ENCODE measurements at regions not wholly inside any gene's neighbourhood (a gene's known extent, or its start where the extent isn't known, plus 50 kb on each side); places are given as distances from the start of the nearest gene placed in this dataset.

DNA sequence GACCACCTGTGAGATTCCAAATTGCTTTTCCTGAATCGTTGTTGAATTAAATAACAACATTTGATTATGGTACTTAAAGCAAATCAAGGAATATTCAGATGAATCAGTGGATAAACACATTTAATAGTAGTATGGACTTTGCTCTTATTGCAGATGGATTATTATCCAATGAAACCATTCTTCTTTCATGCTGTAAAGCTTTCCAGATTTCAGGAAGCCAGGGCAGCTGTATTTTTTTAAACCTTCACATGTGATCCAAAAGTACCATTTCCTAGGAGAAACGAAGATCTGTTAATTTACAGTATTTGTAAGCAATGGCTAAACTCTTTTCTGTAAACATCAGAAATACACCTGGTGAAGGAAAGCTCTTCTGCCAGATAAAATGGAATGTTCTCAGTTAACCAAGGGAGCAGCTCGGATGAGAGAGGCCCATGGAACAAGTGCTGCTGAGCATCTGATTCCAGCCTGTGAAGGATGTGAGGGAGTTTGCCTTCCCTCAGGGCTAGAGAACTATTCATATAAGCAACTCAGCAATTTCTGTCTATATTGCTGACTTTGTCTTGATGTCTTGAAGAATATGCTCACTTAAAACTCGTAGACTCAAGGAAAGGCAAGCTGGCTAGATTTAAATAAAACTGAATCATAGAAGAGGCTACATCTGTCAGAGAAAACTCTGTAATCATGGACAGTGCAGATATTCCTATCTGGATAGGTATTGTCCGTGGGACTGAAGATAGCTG lies 94.4 kb upstream of the LIMCH1 start:
- Histone ChIP-seq H3K9me3 (ENCODE audit: control insufficient read depth in 2 of 3, insufficient read depth in 1 of 3, low read length in 3 of 3) (no peaks in the 10 kb centered on the region), H3K4me3 (ENCODE audit: low read length in 3 of 3) (no peak overlapping the region), H3K9ac (ENCODE audit: low read length in 3 of 3) (no peak overlapping the region), H3K4me1 (ENCODE audit: control insufficient read depth in 2 of 3, insufficient read depth in 2 of 3, low read depth in 1 of 3, low read length in 3 of 3) (peaks cover 0 to 14% (median 9%) of the 10 kb centered on the region in 3 donors), H3K27me3 (ENCODE audit: control insufficient read depth, insufficient read depth, low read length) (no peaks in the 10 kb centered on the region), H3K27ac (ENCODE audit: low read depth in 2 of 2, low read length in 2 of 2) (no peak overlapping the region), H3K36me3 (ENCODE audit: control insufficient read depth in 2 of 3, insufficient read depth in 3 of 3, low read length in 3 of 3) (no peaks in the 10 kb centered on the region)
- intact Hi-C loops (cut with DNase I): no loop called here
- FAIRE-seq (no peak), DNase-seq (no peak)
- TF ChIP-seq, protein P1, sequence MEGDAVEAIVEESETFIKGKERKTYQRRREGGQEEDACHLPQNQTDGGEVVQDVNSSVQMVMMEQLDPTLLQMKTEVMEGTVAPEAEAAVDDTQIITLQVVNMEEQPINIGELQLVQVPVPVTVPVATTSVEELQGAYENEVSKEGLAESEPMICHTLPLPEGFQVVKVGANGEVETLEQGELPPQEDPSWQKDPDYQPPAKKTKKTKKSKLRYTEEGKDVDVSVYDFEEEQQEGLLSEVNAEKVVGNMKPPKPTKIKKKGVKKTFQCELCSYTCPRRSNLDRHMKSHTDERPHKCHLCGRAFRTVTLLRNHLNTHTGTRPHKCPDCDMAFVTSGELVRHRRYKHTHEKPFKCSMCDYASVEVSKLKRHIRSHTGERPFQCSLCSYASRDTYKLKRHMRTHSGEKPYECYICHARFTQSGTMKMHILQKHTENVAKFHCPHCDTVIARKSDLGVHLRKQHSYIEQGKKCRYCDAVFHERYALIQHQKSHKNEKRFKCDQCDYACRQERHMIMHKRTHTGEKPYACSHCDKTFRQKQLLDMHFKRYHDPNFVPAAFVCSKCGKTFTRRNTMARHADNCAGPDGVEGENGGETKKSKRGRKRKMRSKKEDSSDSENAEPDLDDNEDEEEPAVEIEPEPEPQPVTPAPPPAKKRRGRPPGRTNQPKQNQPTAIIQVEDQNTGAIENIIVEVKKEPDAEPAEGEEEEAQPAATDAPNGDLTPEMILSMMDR (IDR thresholded peaks at IDR 0.05; ENCODE audit: borderline replicate concordance, extremely low read depth, insufficient read depth): no peak

DNA sequence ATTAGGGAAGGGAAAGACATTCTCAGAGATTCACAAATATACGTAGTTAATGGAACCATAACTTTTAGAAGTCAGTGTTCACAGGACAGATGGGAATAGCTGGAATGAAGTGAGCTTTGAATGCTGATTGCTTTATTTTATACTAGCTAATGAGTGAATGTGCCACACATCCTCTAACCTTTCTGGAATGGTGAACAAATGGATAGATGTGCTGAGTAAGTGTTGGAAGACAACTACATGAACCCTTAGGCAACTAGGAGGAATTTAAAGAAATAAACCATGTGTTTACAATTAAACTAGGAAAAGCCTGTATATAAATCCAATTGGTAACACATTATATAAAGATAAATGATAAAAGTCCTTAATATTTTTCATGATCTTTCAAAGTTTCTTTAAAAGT lies 91.6 kb upstream of the LIMCH1 start:
- no peak for DNase-seq
- intact Hi-C loops (cut with DNase I): no loop called here
- Histone ChIP-seq H3K27ac (ENCODE audit: low read depth in 2 of 2, low read length in 2 of 2) (no peak overlapping the region), H3K27me3 (ENCODE audit: control insufficient read depth, insufficient read depth, low read length) (no peaks in the 10 kb centered on the region), H3K9ac (ENCODE audit: low read length in 3 of 3) (no peak overlapping the region), H3K4me1 (ENCODE audit: control insufficient read depth in 2 of 3, insufficient read depth in 2 of 3, low read depth in 1 of 3, low read length in 3 of 3) (peaks cover 0 to 8% (median 8%) of the 10 kb centered on the region in 3 donors), H3K4me3 (ENCODE audit: low read length in 3 of 3) (no peak overlapping the region), H3K9me3 (ENCODE audit: control insufficient read depth in 2 of 3, insufficient read depth in 1 of 3, low read length in 3 of 3) (no peaks in the 10 kb centered on the region), H3K36me3 (ENCODE audit: control insufficient read depth in 2 of 3, insufficient read depth in 3 of 3, low read length in 3 of 3) (no peaks in the 10 kb centered on the region)
- FAIRE-seq: no peak
- TF ChIP-seq, protein P1 (IDR thresholded peaks at IDR 0.05; ENCODE audit: borderline replicate concordance, extremely low read depth, insufficient read depth): no peak

DNA sequence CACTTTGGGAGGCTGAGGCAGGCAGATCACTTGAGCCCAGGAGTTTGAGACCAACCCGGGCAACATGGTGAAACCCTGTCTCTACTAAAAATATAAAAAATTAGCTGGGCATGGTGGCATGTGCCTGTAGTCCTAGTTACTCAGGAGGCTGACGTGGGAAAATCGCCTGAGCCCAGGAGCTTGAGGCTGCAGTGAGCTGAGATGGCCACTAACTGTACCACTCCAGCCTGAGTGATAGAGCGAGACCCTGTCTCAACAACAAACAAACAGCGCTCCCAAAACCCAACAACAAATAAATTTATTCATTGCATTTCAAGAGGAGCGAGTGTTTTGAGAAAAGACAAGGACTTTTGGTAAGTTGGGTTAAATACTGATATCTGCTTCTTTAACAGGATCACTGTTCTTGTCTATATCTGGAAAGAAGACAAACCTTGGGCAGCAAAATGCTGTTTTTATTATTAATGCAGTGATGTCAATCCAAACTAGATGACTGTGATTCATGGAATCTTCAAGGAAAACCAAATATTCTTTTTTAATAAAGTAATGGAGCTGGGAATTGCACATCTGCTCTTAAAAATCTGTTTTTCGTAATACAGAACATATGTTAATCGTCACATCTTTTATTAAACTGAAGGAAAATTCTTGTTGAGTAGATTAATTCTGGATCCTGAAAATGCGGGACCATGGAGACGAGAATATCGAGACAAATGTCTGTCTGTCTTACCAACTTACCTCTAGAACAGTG lies 90.8 kb upstream of the LIMCH1 start:
- Histone ChIP-seq H3K4me1 (ENCODE audit: control insufficient read depth in 2 of 3, insufficient read depth in 2 of 3, low read depth in 1 of 3, low read length in 3 of 3) (peaks cover 0 to 8% (median 8%) of the 10 kb centered on the region in 3 donors), H3K27ac (ENCODE audit: low read depth in 2 of 2, low read length in 2 of 2) (no peak overlapping the region), H3K4me3 (ENCODE audit: low read length in 3 of 3) (no peak overlapping the region), H3K9me3 (ENCODE audit: control insufficient read depth in 2 of 3, insufficient read depth in 1 of 3, low read length in 3 of 3) (no peaks in the 10 kb centered on the region), H3K9ac (ENCODE audit: low read length in 3 of 3) (no peak overlapping the region), H3K36me3 (ENCODE audit: control insufficient read depth in 2 of 3, insufficient read depth in 3 of 3, low read length in 3 of 3) (no peaks in the 10 kb centered on the region), H3K27me3 (ENCODE audit: control insufficient read depth, insufficient read depth, low read length) (no peaks in the 10 kb centered on the region)
- DNase-seq (no peak), FAIRE-seq (no peak)
- intact Hi-C loops (cut with DNase I): no loop called here
- TF ChIP-seq, protein P1 (IDR thresholded peaks at IDR 0.05; ENCODE audit: borderline replicate concordance, extremely low read depth, insufficient read depth): no peak

All from kidney (tissue), 13 donors.